HG02885 (cell line): ENCODE measurements at regions not wholly inside any gene's neighbourhood (a gene's known extent, or its start where the extent isn't known, plus 50 kb on each side); places are given as distances from the start of the nearest gene placed in this dataset.
A peak's percentile ranks its signal among the peaks of the same experiment; 100 is the strongest.
"Not testable (repeated sequence)": the region's sequence is repeated elsewhere in the genome, so short reads cannot be mapped to it uniquely, and the experiment has no call there.

Source experiments
- ATAC-seq: cut with Tn5 transposase; IDR thresholded peaks from one replicate; pipeline ENCODE4 v1.9.1; 2021; ENCODE audit warnings: mild to moderate bottlenecking; ENCODE audit not compliant: unreplicated experiment, poor library complexity

DNA sequence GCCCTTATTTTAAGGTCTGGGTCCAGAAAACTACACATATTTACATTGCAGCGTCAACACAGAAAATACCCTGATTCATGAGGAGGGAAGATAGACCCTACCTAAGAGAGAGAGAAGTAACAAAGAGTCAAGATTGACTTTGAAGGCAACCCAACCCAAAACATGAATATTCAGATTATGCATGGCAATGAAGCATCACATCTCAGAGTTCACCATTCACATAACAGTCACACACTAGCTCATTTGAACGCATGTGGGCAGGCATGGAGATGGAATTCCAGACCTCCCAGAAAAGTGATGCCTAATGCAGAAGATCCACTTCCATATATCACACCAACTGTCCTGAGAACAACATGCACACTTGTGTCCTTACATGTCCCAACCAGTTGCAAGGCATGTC is 190.1 kb upstream of the ITGA1 start:
- ATAC-seq: no peak

DNA sequence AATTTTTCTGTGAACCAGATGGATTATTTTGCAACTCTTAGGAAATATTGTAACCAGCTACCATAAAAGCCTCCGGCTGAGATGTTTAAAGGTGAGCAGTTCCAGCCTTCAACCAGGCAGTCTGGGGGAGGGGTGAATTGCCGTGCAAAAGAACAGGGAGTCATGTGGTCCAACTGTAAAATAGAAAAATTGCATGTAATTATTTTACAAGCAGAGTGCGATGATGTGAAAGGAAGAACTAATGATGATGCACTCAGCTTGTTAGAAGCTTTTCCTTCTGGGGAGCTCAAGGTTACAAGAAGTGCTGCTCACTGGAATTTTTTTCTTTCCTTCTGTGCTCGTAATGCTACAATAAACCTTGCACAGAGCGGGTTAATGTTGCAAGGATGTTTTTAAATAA is 188.7 kb upstream of the ITGA1 start:
- no peak for ATAC-seq

DNA sequence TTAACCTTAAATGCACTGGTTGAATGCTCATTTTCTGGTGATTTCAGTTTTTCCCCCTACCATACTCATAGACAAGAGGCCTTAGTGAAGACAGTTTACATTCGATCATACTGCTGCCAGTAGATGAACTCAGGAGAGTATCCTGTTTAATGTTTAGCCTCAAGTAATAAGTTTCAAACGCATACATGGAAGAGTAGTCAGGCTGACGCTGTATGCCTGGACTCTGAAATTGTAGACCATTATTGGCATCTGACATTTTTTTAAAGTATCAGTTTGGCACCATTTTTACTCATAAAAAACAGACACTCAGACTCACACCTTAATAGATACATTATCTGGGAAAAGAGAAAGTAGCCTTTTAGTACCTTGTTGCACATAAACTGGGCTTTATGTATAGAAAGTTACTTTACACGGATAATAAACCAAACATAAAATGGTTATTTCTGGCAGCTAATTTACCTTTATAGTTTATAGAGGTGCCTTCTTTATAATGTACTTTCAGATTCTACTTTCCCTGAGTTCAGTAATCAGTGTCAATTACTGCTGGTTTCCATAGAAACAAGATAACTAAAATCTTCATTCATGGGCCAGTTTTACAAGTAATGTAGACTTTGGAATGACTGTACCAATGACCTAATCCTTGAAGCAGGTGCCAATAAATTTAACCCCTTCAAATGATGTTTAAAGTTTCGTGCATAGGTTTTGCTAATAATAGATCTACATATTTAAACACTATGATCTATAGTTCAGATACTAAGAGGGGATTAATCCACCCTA is 183.8 kb upstream of the ITGA1 start:
- ATAC-seq: no peak

DNA sequence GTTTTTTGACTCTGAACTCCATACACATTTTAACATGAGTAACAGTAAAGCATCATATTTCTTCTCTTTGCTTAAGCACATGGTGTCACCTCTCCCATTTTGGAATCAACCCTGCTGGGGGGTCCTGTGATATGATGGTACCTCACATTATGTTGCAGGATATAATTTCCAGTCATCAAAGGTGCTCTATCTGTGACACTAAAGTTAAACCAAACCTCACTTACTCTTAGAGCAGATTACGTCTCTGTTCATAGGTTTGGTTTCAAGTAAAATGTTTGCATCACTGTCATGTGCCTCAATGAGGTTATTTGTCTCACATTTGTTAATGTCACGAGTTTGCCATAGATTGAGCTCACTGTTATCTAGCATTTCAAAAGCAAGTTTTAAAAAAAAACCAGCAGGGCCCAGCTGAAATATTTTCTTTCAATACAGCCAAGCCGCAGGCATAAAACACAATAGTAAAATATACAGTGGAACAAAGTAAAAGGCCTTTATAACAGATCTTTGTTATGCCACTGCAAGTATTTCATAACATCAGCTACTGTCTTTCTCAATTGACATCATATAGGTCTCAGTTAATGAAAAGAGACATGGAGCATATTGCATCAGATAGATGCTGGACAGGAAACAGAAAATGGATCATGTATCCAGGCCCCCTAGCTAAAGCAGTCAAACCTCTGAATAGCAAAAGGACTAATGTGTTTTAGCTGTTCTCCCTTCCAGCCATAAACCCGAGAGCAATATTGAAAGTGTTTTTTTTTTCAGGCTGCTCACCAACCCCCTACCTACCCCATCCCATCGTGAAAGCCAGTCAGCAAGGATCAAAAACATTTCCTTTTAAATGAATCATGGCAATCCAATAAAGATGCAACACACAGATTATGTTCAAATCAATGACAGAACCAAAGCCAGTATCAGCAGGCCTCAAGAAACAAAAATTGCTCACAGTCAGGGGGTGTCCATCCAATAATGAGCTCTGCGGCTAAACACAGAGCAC is 182.1 kb upstream of the ITGA1 start:
- no peak for ATAC-seq

DNA sequence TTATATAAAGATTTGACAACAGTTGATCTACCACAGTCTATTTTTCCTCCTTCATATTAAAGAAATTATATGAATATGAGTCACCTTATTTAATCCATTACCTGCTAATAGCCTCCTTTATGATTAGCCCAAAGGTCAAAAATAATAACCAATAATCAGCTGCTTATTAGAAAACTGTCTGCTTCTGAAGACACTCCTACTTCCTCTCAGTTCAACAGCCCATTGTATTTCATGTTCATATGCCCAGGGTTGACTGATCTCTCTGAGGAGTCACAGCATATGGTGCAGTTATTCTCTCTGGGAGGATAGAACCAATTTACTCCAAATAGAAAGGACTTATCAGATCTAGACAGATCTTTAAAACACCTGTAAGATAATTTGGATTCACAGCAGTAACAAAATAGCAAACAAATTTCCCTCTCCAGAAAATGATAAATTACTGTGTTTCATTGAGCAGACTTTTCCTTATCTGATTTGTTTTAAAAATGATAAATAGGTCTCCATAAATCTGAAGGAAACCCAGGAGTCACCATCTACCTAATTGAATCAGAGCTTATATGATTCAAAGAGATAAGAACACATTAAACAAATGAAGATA is 180.4 kb upstream of the ITGA1 start:
- ATAC-seq: no peak

DNA sequence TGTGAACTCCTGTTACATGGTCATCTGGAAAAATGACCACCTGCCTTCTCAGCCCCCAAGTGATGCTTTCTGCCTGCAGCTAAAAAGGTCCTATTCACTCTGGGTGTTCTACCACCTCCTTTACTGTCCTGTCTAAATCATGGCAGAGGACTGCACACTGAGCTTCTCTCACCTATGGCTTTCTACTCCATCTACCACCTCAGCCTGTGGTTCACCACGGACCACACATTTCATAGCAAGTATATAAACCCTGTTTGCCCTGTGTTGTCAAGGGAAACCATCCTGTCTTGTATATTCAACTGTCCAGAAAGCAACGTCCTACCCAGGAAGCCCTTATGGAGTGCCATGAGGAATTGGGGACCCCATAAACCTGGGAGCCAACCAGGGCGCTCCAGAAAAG is 167.4 kb upstream of the ITGA1 start:
- no peak for ATAC-seq

DNA sequence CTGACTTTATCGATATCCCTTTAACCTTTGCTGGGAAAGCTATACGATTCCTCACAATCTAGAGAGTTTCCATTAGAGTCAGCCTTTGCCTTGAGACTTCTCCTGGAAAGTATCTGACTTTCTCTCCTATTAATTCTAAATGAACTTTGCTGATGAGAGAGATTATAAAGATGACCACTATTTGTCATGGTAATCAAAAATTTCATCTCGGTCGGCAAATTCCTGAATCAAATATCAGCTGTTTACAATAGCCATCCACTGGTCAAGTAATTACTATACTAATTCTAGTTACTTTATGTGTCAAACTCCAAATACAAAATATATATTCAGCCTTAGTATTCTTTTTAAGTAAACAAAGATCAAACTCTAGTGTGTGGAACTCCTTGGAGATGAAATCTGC is 164.4 kb upstream of the ITGA1 start:
- ATAC-seq: no peak

DNA sequence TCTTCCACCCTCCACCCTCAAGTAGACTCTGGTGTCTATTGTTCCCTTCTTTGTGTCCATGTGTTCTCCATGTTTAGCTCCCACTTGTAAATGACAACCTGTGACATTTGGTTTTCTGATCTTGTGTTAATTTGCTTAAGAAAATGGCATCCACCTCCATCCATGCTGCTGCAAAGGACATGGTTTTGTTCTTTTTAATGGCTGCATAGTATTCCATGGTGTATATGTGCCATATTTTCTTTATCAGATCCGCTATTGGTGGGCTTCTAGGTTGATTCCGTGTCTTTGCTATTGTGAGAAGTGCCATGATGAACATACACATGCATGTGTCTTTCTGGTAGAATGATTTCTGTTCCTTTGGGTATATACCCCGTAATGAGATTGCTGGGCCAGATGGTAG is 163.4 kb upstream of the ITGA1 start:
- no peak for ATAC-seq

DNA sequence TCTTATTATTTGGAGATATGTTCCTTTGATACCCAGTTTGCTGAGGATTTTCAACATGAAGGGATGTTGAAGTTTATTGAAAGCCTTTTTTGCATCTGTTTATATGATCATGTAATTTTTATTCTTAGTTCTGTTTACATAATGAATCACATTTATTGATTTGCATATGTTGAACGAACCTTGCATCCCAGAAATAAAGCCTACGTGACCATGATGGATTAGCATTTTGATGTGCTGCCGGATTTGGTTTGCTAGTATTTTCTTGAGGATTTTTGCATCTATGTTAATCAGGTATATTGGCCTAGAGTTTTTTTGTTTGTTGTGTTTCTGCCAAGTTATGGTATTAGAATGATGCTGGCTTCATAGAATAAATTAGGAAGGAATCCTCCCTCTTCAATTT is 161.4 kb upstream of the ITGA1 start:
- ATAC-seq: no peak

DNA sequence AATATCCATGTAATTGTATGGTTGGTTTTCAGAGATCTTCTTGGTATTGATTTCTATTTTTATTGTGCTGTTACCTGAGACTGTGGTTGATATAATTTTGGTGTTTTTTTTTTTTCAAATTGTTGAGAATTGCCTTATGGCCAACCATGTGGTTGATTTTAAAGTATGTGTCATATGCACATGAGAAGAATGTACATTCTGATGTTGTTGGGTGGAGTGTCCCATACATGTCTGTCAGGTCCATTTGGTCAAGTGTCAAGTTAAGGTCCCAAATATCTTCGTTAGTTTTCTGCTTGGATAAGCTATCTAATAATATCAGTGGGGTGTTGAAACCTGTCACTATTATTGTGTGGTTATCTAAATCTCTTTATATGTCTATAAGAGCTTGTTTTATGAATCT is 160.0 kb upstream of the ITGA1 start:
- no peak for ATAC-seq

DNA sequence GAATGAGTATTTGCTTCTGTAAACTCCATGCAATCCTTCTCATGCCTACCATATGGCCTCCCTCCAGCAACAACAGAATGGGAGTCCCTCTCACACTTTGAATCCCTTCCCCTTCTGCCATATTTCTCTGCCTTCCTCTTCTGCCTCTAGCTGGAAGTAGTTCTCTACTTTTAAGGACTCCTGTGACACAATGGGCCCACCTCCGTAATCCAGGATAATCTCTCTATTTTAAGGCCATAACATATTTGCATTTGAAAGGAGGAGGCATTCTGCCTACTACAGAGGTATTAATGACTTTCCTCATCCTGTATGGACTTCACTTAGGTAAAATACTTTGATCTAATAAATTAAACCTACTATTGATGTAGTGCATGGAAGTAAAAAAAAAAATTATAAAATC is 155.4 kb upstream of the ITGA1 start:
- ATAC-seq: no peak

DNA sequence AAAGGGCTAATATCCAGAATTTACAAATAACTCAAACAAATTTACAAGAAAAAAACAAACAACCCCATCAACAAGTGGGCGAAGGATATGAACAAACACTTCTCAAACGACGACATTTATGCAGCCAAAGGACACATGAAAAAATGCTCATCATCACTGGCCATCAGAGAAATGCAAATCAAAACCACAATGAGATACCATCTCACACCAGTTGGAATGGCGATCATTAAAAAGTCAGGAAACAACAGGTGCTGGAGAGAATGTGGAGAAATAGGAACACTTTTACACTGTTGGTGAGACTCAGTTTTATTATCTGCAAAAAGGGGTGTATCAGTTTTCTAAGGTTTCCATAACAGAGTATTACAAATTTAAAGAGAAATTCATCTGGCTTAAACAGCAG is 153.5 kb upstream of the ITGA1 start:
- ATAC-seq: not testable (repeated sequence)

DNA sequence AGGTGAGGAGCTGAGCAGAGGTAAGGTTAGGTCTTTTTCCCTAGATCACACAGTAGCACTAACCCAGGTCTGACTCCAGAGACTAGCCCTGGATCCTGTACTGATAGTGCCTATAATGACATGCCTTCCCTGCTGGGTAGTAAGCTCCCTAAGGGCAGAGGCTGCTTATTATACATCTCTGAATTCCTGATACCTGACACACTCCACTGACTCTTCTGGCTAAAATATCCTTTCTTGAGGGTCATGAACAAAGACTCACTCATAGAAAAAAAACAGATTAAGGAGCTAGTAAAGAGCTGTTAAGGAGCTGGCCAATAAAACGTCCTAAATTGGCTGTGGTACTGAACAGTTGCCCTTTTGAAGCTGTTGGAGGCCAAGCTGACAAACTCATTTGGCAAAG is 149.0 kb upstream of the ITGA1 start:
- no peak for ATAC-seq

DNA sequence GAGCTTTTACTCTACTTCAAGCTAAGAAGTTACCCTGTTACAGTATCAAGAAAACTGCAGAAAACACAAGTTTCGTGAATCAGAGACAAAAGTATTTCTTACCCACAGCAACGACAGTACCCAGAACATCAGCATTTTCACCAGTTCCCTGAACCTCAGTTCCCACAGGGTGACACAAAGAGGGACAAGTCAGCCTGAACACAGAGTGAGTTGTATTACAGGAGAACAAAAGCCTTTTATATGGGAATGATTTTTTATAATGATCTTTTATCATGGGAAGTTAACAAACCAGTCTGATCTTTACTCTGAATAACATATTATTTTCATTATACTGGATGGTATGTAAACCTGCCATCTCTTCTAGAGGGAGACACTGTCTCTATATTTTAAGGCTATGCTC is 139.0 kb upstream of the ITGA1 start:
- no peak for ATAC-seq

DNA sequence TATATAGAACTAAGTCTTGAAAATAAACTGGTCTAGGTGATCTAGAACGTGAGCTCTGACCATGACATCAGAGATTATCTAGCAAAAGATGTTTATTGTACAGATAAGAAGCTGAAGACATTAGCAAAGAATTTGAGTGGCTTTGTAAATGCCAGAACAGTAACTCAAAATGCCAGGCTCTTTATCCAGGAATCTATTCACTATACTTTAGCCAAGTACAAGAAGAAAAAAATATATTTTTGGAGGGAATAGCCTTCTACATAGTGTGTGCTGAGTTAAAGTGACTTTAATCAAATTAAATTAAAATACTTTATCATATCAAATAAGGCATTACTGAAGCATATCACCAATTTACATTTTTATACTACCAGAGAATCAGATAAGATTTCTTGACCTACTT is 132.6 kb upstream of the ITGA1 start:
- no peak for ATAC-seq

DNA sequence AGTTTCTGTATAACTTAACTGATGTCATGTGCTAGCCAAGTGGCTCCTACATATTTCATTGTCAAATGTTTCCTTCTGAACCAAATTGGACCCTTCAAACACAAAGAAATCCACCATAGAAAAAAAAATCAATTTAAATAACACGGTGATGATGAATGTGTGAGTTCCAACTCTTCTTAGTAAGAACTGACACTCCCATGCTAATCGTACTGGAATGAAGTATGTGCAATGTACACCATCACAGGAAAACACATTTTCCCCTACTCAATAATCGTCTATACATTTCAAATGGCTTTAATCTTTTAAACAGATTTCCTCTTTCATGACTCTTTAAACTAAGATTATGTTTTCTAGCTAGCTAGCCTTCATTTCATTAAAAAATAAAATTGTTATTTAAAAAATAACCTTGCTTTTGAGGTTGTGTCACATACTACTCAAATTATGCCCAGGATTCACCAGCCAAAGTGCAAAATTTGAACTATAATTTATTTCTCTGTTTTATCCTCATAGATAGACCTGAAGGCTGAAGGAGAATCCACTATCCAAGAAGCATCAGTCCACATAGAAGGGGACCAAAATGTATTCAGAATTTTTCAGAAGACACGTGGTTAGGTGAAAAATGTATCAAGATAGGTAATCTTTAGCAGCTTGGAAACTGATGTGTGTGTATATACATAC is 131.0 kb upstream of the ITGA1 start:
- ATAC-seq: peak; percentile 7

DNA sequence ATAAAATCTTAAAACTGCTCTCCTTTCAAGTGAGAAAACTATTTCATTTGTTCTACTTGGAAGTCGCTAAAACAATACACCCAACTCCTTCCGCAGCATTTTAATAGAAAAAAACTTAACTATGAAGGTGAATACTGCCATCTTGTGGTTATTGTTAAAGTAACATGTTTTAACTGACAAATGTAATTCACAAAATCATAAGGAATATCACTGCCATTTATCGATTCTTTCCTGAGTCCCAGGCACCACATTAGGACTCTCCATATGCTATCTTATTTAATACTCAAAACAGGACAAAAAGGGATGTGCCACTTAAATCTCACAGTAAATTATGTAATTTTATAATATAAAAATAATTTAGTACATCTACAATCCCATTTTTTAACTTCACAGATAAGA is 130.5 kb upstream of the ITGA1 start:
- peak; percentile 75 for ATAC-seq

DNA sequence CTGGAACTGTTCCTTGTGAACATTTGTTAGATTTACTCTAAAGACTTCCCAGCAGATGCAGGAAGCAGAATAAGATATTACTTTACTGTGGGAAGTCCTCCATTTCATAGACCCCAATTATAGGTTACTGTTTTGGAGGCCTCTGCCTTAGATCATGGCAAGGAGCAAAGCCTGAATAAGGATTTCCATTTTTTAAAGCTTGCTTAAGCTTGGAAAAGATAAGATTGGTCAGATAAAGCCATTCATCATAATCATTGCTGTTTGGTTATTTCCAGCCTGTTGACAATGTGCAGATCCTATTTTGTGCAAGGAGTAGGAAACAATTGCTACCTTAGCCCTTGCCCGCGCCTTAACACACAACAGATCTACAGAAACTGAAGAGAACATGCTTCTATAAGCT is 129.5 kb upstream of the ITGA1 start:
- no peak for ATAC-seq

DNA sequence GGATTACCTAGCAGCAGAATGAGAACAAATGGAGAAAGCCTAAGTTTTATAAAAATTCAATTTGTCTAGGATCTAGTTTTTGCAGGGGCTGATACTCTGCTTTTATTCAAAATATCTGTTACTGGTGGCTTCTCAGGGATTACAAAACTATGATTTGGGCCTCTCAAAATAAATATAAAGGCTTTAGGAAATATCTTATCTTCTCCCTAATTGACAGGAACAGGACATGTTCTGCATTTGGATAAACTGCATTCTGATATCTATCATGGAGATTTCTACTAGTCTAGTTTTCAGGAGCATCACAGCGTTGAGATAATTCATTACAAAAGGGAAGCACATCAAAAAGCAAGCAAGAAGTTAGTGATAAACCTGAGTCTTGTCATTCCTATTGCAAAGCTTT is 127.1 kb upstream of the ITGA1 start:
- no peak for ATAC-seq

DNA sequence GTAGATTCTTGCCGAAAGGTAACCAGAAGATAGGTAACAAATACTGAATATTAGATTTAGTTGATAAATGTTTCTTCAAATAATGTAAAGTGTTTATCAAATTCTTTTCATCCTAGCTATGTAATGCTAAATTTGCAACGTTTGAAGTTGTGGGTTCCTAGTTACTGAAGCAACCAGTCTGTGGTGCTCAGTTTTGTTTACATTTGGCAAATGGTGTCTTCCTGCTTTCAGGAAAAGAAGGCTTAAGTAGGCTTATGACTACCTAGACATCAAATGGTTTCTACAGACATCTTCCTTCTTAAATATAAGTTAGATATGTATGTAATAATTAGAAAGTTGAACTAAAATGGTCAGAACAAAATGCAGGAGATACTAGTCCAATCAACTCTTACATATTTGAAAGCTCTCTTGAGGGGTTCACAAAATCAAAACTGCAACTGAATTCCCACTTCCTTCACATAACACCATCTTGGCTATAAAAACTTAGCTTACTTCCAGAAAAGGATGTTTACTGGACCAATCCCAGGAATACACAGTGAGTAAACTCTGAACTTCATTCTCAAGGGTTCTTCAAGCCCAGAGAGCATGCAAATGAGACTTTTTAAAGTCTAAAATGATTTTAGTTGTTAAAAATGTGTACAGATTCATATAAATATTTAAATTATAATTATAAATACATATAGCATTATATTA is 125.7 kb upstream of the ITGA1 start:
- ATAC-seq: no peak
